ENCODE measurements at regions not wholly inside any gene's neighbourhood (a gene's known extent, or its start where the extent isn't known, plus 50 kb on each side); places are given as distances from the start of the nearest gene placed in this dataset.

- Histone ChIP-seq H3K36me3 (ENCODE audit: insufficient read depth, low read length, poor library complexity, severe bottlenecking) (no peaks in the 10 kb centered on the region), H3K4me3 (ENCODE audit: low read depth, low read length, poor library complexity, severe bottlenecking) (no peak overlapping the region), H3K27ac (ENCODE audit: low read depth, low read length, poor library complexity, severe bottlenecking) (no peak overlapping the region), H3K9me3 (ENCODE audit: low read depth, low read length, poor library complexity, severe bottlenecking) (no peaks in the 10 kb centered on the region), H3K27me3 (replicated peaks; ENCODE audit: insufficient read depth, low read depth, low read length, poor library complexity) (no peaks in the 10 kb centered on the region), H3K4me1 (ENCODE audit: insufficient read depth, low read length, poor library complexity, severe bottlenecking) (peaks cover 31% of the 10 kb centered on the region)
- POLR2A ChIA-PET (ENCODE audit: low non-redundant PET) = no interaction called here
- intact Hi-C loops (cut with micrococcal nuclease; ENCODE audit: unreplicated experiment) = no loop called here
- DNase-seq (ENCODE audit: low spot score) = no peak
- BruUV-seq (replicated peaks) = no TSS peak
- TF ChIP-seq CTCF (conservative IDR thresholded peaks at IDR 0.05; ENCODE audit: low read depth, low read length) (no peak), EZH2 (IDR thresholded peaks at IDR 0.05; ENCODE audit: borderline replicate concordance, low read depth, low read length, poor library complexity, severe bottlenecking) (no peak)
- CTCF ChIA-PET = interaction anchor here (0.7 kb wide), 1 partner anchor 1336 kb away, joined by 5 read pairs; no protein-coding TSS in a partner anchor
Observed at GRCh38 chr1:172931340-172931739, 119.4 kb downstream of the TNFSF18 start.

- CTCF ChIA-PET = interaction anchor here (0.7 kb wide), 1 partner anchor 1336 kb away, joined by 5 read pairs; no protein-coding TSS in a partner anchor
- H3K4me3 ChIP-seq (ENCODE audit: low read depth, low read length, poor library complexity, severe bottlenecking) = no peak overlapping the region
- no peaks in the 10 kb centered on the region for H3K27me3 ChIP-seq (replicated peaks; ENCODE audit: insufficient read depth, low read depth, low read length, poor library complexity)
Observed at GRCh38 chr1:172931761-172932160, 119.0 kb downstream of the TNFSF18 start.

GRCh38 chr1:172932981-172933380 is 117.8 kb downstream of the TNFSF18 start:
- Histone ChIP-seq H3K9me3 (ENCODE audit: low read depth, low read length, poor library complexity, severe bottlenecking) (no peaks in the 10 kb centered on the region), H3K27me3 (replicated peaks; ENCODE audit: insufficient read depth, low read depth, low read length, poor library complexity) (no peaks in the 10 kb centered on the region), H3K36me3 (ENCODE audit: insufficient read depth, low read length, poor library complexity, severe bottlenecking) (no peaks in the 10 kb centered on the region), H3K4me1 (ENCODE audit: insufficient read depth, low read length, poor library complexity, severe bottlenecking) (peaks cover 31% of the 10 kb centered on the region), H3K4me3 (ENCODE audit: low read depth, low read length, poor library complexity, severe bottlenecking) (no peak overlapping the region), H3K27ac (ENCODE audit: low read depth, low read length, poor library complexity, severe bottlenecking) (peak overlapping the region; percentile 86)
- ChIA-PET POLR2A (ENCODE audit: low non-redundant PET) (no interaction called here), CTCF (no interaction called here)
- DNase-seq (ENCODE audit: low spot score) = no peak
- no peak for TF ChIP-seq CTCF (conservative IDR thresholded peaks at IDR 0.05; ENCODE audit: low read depth, low read length)
- no peak for TF ChIP-seq EZH2 (IDR thresholded peaks at IDR 0.05; ENCODE audit: borderline replicate concordance, low read depth, low read length, poor library complexity, severe bottlenecking)
- BruUV-seq (replicated peaks) = no TSS peak
- intact Hi-C loops (cut with micrococcal nuclease; ENCODE audit: unreplicated experiment) = no loop called here

More at GRCh38 chr1:172931761-172932160, 119.0 kb downstream of the TNFSF18 start:
- intact Hi-C loops (cut with micrococcal nuclease; ENCODE audit: unreplicated experiment) = no loop called here
- H3K4me1 ChIP-seq (ENCODE audit: insufficient read depth, low read length, poor library complexity, severe bottlenecking) = peaks cover 31% of the 10 kb centered on the region
- TF ChIP-seq EZH2 (IDR thresholded peaks at IDR 0.05; ENCODE audit: borderline replicate concordance, low read depth, low read length, poor library complexity, severe bottlenecking) (no peak), CTCF (conservative IDR thresholded peaks at IDR 0.05; ENCODE audit: low read depth, low read length) (no peak)
- DNase-seq (ENCODE audit: low spot score) = no peak
- H3K36me3 ChIP-seq (ENCODE audit: insufficient read depth, low read length, poor library complexity, severe bottlenecking) = no peaks in the 10 kb centered on the region
- no peaks in the 10 kb centered on the region for H3K9me3 ChIP-seq (ENCODE audit: low read depth, low read length, poor library complexity, severe bottlenecking)
- POLR2A ChIA-PET (ENCODE audit: low non-redundant PET) = no interaction called here
- BruUV-seq (replicated peaks) = no TSS peak
- H3K27ac ChIP-seq (ENCODE audit: low read depth, low read length, poor library complexity, severe bottlenecking) = no peak overlapping the region
